ENCODE measurements at regions not wholly inside any gene's neighbourhood (a gene's known extent, or its start where the extent isn't known, plus 50 kb on each side); places are given as distances from the start of the nearest gene placed in this dataset.

DNA sequence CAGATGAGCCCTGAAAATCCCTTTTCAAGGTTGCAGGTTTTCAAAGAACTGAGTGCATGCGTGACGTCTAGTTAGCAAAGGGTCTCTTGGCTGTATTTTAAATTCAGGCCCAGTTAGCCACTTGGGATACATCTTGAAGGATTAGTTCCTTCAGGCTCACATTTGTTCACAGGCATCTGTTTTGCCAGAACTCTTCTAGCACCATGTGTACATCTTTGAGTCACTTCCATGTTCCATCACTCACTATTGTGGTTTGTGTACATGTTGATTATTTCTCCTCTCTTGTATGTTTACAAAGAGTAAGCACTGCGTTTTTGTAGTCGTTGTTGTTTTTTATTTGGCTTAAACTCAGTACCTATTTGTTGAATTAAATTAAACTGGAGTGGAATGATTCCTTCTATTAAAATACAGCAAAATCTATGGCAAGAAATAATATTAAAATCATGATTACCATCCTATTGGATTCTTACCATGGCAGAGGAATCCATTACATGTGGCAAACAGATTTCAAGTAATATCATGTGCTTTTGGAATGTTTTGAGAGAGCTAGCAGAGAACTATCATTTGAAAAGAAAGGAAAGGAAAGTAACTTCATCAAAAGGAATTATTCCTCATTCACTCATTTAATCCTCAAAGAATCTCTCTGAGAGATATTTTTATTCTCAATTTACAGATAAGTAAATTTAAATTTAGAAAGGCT is 438.9 kb upstream of the FAR2 start:
- TF ChIP-seq POLR2A (IDR thresholded peaks at IDR 0.05), result no peak
- TF ChIP-seq, protein P1, sequence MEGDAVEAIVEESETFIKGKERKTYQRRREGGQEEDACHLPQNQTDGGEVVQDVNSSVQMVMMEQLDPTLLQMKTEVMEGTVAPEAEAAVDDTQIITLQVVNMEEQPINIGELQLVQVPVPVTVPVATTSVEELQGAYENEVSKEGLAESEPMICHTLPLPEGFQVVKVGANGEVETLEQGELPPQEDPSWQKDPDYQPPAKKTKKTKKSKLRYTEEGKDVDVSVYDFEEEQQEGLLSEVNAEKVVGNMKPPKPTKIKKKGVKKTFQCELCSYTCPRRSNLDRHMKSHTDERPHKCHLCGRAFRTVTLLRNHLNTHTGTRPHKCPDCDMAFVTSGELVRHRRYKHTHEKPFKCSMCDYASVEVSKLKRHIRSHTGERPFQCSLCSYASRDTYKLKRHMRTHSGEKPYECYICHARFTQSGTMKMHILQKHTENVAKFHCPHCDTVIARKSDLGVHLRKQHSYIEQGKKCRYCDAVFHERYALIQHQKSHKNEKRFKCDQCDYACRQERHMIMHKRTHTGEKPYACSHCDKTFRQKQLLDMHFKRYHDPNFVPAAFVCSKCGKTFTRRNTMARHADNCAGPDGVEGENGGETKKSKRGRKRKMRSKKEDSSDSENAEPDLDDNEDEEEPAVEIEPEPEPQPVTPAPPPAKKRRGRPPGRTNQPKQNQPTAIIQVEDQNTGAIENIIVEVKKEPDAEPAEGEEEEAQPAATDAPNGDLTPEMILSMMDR (IDR thresholded peaks at IDR 0.05), result no peak

Data from prostate gland (tissue), 2 donors.